NB4 (cell line): ENCODE measurements at regions not wholly inside any gene's neighbourhood (a gene's known extent, or its start where the extent isn't known, plus 50 kb on each side); places are given as distances from the start of the nearest gene placed in this dataset.

ENCODE experiments used
- CTCF ChIP-seq: IDR thresholded peaks from one replicate; pipeline ENCODE4 v1.5.1; 2012; ENCODE audit warnings: low read depth, low read length
- MAX ChIP-seq: IDR thresholded peaks from 2 replicates; pipeline ENCODE4 v1.6.1; 2011; ENCODE audit warnings: low read depth, low read length
- POLR2A ChIP-seq: IDR thresholded peaks from 2 replicates; pipeline ENCODE4 v1.6.1; 2011; ENCODE audit warnings: mild to moderate bottlenecking; ENCODE audit not compliant: insufficient read length; ENCODE audit errors: extremely low read depth

DNA sequence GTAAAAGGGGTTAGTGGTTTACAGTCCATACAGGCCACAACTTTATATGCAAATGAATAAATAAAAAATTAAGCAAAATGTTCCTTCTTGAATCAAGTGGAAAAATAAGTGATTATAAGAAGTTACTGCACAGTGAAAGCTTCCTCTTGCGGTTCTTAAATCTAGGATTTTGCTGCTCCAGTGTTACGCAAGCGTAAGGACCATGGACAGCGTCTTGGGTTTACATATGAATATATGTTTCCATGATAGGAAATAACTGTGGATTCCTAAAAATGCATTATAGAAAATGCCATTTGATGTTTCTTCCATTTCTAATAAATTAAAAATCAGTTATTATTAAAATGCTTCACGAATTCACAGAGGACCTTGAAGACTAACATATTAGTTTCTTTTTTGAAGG lies 176.6 kb upstream of the POU3F2 start:
- TF ChIP-seq CTCF (no peak), MAX (no peak), POLR2A (no peak)
